ENCODE measurements at regions not wholly inside any gene's neighbourhood (a gene's known extent, or its start where the extent isn't known, plus 50 kb on each side); places are given as distances from the start of the nearest gene placed in this dataset.

- no peak for TF ChIP-seq POLR2A (IDR thresholded peaks at IDR 0.05)
- TF ChIP-seq, protein P1, sequence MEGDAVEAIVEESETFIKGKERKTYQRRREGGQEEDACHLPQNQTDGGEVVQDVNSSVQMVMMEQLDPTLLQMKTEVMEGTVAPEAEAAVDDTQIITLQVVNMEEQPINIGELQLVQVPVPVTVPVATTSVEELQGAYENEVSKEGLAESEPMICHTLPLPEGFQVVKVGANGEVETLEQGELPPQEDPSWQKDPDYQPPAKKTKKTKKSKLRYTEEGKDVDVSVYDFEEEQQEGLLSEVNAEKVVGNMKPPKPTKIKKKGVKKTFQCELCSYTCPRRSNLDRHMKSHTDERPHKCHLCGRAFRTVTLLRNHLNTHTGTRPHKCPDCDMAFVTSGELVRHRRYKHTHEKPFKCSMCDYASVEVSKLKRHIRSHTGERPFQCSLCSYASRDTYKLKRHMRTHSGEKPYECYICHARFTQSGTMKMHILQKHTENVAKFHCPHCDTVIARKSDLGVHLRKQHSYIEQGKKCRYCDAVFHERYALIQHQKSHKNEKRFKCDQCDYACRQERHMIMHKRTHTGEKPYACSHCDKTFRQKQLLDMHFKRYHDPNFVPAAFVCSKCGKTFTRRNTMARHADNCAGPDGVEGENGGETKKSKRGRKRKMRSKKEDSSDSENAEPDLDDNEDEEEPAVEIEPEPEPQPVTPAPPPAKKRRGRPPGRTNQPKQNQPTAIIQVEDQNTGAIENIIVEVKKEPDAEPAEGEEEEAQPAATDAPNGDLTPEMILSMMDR (IDR thresholded peaks at IDR 0.05), result no peak
Observed at GRCh38 chr5:61994171-61994570, 311.8 kb upstream of the KIF2A start.
